ENCODE measurements at regions not wholly inside any gene's neighbourhood (a gene's known extent, or its start where the extent isn't known, plus 50 kb on each side); places are given as distances from the start of the nearest gene placed in this dataset.

DNA sequence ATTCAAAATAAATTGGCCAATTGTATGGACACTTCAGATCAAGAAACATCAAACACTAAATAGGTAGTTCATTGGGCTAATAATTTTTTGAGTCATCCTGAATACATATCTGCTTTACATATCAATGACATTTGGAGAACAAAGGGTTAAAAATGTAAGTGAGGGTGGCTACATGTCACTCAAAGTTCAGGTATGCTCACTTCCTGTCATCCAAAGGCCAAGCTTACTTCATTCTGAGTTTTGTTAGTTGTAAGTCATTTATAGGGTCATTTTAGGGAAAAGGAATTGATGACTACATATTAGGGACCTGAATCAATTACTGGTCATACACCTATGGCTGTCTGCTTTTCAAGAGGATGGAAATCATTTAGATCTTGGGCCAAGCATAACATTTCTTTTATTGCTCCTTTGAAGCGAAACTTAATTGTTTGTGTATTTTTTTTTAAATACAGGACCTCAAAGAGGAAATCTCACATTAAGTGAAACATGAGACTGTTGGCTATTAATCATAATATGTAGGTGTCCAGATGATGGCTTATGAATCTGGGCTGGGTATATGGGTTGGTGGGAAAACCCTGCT lies 119.2 kb upstream of the LEF1 start:
- no peaks in the 10 kb centered on the region for H3K36me3 ChIP-seq
- ATAC-seq, result no peak
- WGBS, 2 donors, result 50 to 51% methylated on average over 1 of the region's 1 CpG
- TF ChIP-seq CTCF (IDR thresholded peaks at IDR 0.05), result no peak
- H3K27ac ChIP-seq, result no peak overlapping the region
- no peak overlapping the region for H3K4me3 ChIP-seq
- no peaks in the 10 kb centered on the region for H3K27me3 ChIP-seq
- H3K4me1 ChIP-seq, result no peaks in the 10 kb centered on the region
- intact Hi-C loops (cut with DNase I), result no loop called here
- no peak for DNase-seq
- no peak for FAIRE-seq
- no peaks in the 10 kb centered on the region for H3K9me3 ChIP-seq

DNA sequence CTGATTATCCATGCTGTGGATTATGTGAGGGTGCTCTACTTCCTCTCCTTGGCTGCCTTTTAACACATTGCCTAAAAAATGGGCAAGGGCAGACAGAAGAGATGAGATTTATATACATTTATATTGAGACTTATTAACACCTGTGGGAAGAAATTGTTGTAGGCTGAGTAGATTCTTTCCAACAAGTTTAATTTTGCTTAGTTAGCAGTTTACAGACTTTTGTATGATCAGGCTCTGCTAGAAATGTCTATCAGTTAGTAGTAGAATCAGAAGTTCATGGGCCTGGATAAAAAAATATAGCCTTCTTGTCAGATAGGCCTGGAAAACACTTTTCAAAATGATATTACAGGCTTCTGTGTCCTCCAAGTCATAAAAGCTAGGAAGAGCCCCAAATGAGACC lies 111.3 kb upstream of the LEF1 start:
- Histone ChIP-seq H3K4me1 (no peaks in the 10 kb centered on the region), H3K27ac (no peak overlapping the region), H3K27me3 (no peaks in the 10 kb centered on the region), H3K4me3 (no peak overlapping the region), H3K9me3 (no peaks in the 10 kb centered on the region), H3K36me3 (no peaks in the 10 kb centered on the region)
- TF ChIP-seq CTCF (IDR thresholded peaks at IDR 0.05), result no peak
- ATAC-seq (no peak), FAIRE-seq (no peak), DNase-seq (no peak)
- intact Hi-C loops (cut with DNase I), result no loop called here

- Histone ChIP-seq H3K9me3 (no peaks in the 10 kb centered on the region), H3K4me3 (no peak overlapping the region), H3K4me1 (no peaks in the 10 kb centered on the region), H3K36me3 (no peaks in the 10 kb centered on the region), H3K27me3 (no peaks in the 10 kb centered on the region), H3K27ac (no peak overlapping the region)
- no peak for TF ChIP-seq CTCF (IDR thresholded peaks at IDR 0.05)
- WGBS, 2 donors, result 66 to 79% methylated on average over 3 of the region's 3 CpGs
- intact Hi-C loops (cut with DNase I), result no loop called here
- ATAC-seq (no peak), DNase-seq (no peak), FAIRE-seq (no peak)
Observed at GRCh38 chr4:108276690-108277089, 108.0 kb upstream of the LEF1 start.

DNA sequence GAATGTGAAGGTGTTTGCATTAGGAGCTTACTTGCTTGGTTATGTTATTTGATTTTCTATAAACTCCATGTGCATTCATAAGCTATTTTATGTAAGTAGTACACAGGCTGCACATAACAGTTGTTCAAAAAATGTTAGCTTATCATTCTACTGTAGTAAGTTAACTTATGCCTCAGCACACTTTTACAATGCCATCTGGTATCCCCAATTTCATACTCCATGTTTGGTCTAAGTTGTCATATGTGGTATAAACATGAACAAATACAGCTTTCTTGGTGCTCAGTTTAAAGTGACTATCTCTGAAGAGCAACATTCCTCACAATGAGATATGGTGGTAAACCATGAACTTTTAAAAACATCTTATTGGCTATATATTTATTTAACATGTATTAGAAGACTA lies 104.3 kb upstream of the LEF1 start:
- intact Hi-C loops (cut with DNase I), result no loop called here
- no peak overlapping the region for H3K27ac ChIP-seq
- no peaks in the 10 kb centered on the region for H3K4me1 ChIP-seq
- H3K4me3 ChIP-seq, result no peak overlapping the region
- no peaks in the 10 kb centered on the region for H3K27me3 ChIP-seq
- ATAC-seq, result no peak
- no peaks in the 10 kb centered on the region for H3K36me3 ChIP-seq
- TF ChIP-seq CTCF (IDR thresholded peaks at IDR 0.05), result no peak
- no peaks in the 10 kb centered on the region for H3K9me3 ChIP-seq
- no peak for FAIRE-seq
- no peak for DNase-seq

- DNase-seq, result no peak
- no peak for TF ChIP-seq CTCF (IDR thresholded peaks at IDR 0.05)
- Histone ChIP-seq H3K27ac (no peak overlapping the region), H3K4me3 (no peak overlapping the region), H3K36me3 (no peaks in the 10 kb centered on the region), H3K27me3 (no peaks in the 10 kb centered on the region), H3K4me1 (no peaks in the 10 kb centered on the region), H3K9me3 (no peaks in the 10 kb centered on the region)
- intact Hi-C loops (cut with DNase I), result no loop called here
- WGBS, 2 donors, result 69 to 74% methylated on average over 2 of the region's 2 CpGs
- FAIRE-seq, result no peak
- no peak for ATAC-seq
Observed at GRCh38 chr4:108272561-108272960, 103.8 kb upstream of the LEF1 start.
